Ishikawa (cell line): ENCODE measurements at regions not wholly inside any gene's neighbourhood (a gene's known extent, or its start where the extent isn't known, plus 50 kb on each side); places are given as distances from the start of the nearest gene placed in this dataset.

Source experiments
- CEBPB ChIP-seq: IDR thresholded peaks from 2 replicates; pipeline ENCODE4 v1.6.1; 2012
- CREB1 ChIP-seq: IDR thresholded peaks from 2 replicates; pipeline ENCODE4 v1.6.1; 2012; ENCODE audit warnings: low read depth
- EGR1 ChIP-seq: IDR thresholded peaks from 2 replicates; pipeline ENCODE4 v1.6.1; 2012
- EP300 ChIP-seq: IDR thresholded peaks from 2 replicates; pipeline ENCODE4 v1.6.1; 2012; ENCODE audit warnings: borderline replicate concordance
- FOXM1 ChIP-seq: IDR thresholded peaks from 2 replicates; pipeline ENCODE4 v1.6.1; 2012; ENCODE audit warnings: low read depth, borderline replicate concordance
- MAX ChIP-seq: IDR thresholded peaks from 2 replicates; pipeline ENCODE4 v1.6.1; 2012
- NFIC ChIP-seq: IDR thresholded peaks from 2 replicates; pipeline ENCODE4 v1.6.1; 2012
- RAD21 ChIP-seq: IDR thresholded peaks from 2 replicates; pipeline ENCODE4 v1.6.1; 2012; ENCODE audit warnings: low read depth
- REST ChIP-seq: IDR thresholded peaks from 2 replicates; pipeline ENCODE4 v1.6.1; 2012; ENCODE audit warnings: low read depth, mild to moderate bottlenecking
- TAF1 ChIP-seq: IDR thresholded peaks from 2 replicates; pipeline ENCODE4 v1.6.1; 2012; ENCODE audit warnings: low read depth, mild to moderate bottlenecking
- TCF12 ChIP-seq: IDR thresholded peaks from 2 replicates; pipeline ENCODE4 v1.6.1; 2012; ENCODE audit warnings: low read depth
- TEAD4 ChIP-seq: IDR thresholded peaks from 2 replicates; pipeline ENCODE4 v1.6.1; 2012
- USF1 ChIP-seq: IDR thresholded peaks from 2 replicates; pipeline ENCODE4 v1.6.1; 2012
- YY1 ChIP-seq: IDR thresholded peaks from 2 replicates; pipeline ENCODE4 v1.6.1; 2012; ENCODE audit warnings: low read depth
- ZBTB7A ChIP-seq: IDR thresholded peaks from 2 replicates; pipeline ENCODE4 v1.6.1; 2012; ENCODE audit warnings: low read depth

GRCh38 chr7:68535266-68535665 is 1063.0 kb upstream of the AUTS2 start:
- TF ChIP-seq YY1 = no peak
- no peak for TF ChIP-seq MAX
- no peak for TF ChIP-seq EGR1

GRCh38 chr7:68537051-68537773 is 1061.1 kb upstream of the AUTS2 start:
- TF ChIP-seq TAF1 (no peak), RAD21 (no peak), TCF12 (no peak)

DNA sequence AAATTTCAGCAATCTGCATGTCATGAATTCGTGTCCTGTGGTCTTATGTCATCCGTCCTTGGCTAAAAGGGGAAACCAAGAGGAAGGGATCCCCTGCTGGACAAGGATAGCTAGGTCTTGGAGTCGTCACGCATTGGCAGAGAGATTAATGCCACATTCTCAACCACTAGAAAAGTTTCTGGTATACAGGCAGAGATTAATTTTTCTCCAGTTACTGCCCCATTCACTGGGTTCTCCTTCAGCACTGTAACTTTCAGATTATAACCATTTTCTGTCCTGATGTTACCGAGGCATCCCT is 1060.6 kb upstream of the AUTS2 start:
- no peak for TF ChIP-seq RAD21

DNA sequence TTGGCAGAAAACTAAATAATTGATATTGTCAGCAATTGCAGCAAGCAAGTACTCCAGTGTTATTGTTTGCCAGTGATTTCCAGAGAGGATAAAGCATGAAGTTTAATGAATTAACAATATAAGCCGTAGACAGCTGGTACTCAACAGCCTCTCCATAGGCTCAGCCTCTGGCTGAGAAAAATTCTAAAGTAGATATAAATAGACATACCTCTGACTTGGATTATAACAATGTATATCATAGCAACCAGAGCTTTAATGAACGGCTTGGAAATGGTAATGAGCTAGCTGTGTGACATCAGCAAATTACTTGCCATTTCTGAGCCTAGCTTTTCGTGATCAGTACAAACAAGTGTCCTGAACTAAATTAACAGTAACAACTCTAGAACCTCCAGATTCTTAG is 1055.4 kb upstream of the AUTS2 start:
- TF ChIP-seq CREB1 = no peak

DNA sequence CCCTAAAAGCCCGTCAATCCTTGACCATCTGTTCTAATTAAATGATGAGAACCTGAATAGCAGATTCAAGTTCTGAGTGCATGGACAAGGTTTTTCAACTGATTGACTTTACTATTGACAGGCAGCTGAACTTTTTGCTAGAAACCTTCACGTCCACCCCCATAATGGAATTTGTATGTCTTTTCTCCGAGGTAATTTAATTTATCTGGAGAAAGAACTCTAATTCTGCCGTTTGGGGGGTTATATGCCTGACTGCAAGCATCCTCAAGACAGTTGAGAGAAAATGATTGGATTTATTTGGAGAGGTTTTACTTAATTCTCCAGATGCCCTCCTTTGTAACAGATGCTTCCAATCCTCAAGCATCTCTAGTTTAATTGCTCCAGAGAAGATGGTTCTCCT is 1053.4 kb upstream of the AUTS2 start:
- TF ChIP-seq TCF12 (no peak), EGR1 (no peak), ZBTB7A (no peak), CEBPB (no peak), CREB1 (no peak), TEAD4 (no peak), YY1 (no peak), TAF1 (no peak), EP300 (no peak)

DNA sequence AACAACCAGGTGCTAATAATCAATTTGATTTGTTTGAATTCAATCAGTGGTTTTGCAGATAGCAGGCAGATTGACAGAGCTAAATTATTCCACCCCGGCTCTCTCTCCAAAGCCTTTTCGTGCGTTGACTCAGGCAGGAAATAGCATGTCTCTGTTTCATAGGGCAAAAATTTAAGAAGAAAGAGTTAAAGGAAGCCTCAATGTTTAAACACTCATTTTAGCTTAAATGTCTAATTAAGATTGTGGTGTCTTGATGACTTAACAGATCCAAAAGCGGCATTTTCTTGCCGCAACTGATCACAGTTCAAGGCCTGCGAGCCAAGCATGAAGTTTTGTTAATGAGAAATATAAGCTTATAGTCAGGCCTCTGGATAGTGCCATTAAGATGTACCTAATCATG is 1051.1 kb upstream of the AUTS2 start:
- TF ChIP-seq TAF1 = no peak
- TF ChIP-seq EP300 = no peak
- TF ChIP-seq FOXM1 = no peak
- no peak for TF ChIP-seq RAD21
- no peak for TF ChIP-seq TEAD4
- TF ChIP-seq EGR1 = no peak
- no peak for TF ChIP-seq MAX
- TF ChIP-seq CEBPB = no peak
- no peak for TF ChIP-seq ZBTB7A
- TF ChIP-seq TCF12 = no peak
- no peak for TF ChIP-seq NFIC
- no peak for TF ChIP-seq YY1
- no peak for TF ChIP-seq REST
- no peak for TF ChIP-seq USF1
- TF ChIP-seq CREB1 = no peak

DNA sequence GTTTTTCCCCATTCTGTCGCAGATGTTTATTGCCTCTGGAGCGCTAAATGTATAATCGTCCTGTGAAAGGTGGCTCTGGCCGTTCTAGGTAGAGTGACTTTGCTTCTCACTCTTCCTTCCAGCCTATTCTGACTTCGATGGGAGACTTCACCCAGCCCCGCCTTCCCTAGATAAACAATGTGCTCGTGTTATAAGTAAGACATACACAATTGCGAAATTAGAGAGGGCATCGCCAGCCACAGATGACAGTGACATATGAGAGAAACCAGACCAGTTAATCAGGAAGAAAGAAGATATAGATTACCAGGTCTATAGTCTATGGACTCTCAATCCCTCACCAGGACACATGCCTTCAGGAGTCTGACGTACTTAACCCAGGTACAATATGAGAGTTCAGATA is 1050.5 kb upstream of the AUTS2 start:
- TF ChIP-seq MAX = no peak
- no peak for TF ChIP-seq NFIC
- TF ChIP-seq EP300 = no peak
- no peak for TF ChIP-seq FOXM1
- no peak for TF ChIP-seq EGR1
- no peak for TF ChIP-seq ZBTB7A
- TF ChIP-seq TAF1 = no peak
- no peak for TF ChIP-seq YY1
- TF ChIP-seq REST = no peak

GRCh38 chr7:68550027-68550426 is 1048.2 kb upstream of the AUTS2 start:
- TF ChIP-seq USF1 (no peak), TEAD4 (no peak), MAX (no peak), ZBTB7A (no peak), YY1 (no peak), EGR1 (no peak), CEBPB (no peak), EP300 (no peak), CREB1 (no peak), NFIC (no peak), REST (no peak), RAD21 (no peak), TCF12 (no peak), TAF1 (no peak), FOXM1 (no peak)
